ENCODE measurements at regions not wholly inside any gene's neighbourhood (a gene's known extent, or its start where the extent isn't known, plus 50 kb on each side); places are given as distances from the start of the nearest gene placed in this dataset.

- TF ChIP-seq POLR2A (IDR thresholded peaks at IDR 0.05) (no peak), CTCF (IDR thresholded peaks at IDR 0.05) (peak in 3 of 4 experiments; percentile 42 to 65 (median 46))
Observed at GRCh38 chr21:14862794-14863720, 201.7 kb downstream of the NRIP1 start.

Measured in prostate gland (tissue), 2 donors.